Keratinocyte (primary cell): ENCODE measurements at regions not wholly inside any gene's neighbourhood (a gene's known extent, or its start where the extent isn't known, plus 50 kb on each side); places are given as distances from the start of the nearest gene placed in this dataset.

Experiments used
- DNase-seq: peaks from one replicate; pipeline ENCODE4 v3.0.0-alpha.2; 2011; ENCODE audit warnings: low read depth, missing footprints, low spot score
- FAIRE-seq: peaks from 2 replicates; lab custom pipeline; 2011; peaks lifted over from hg19 to GRCh38; lab: Jason Lieb, UNC
- H2AFZ ChIP-seq: 2 replicates; pipeline ENCODE4 v1.6.0; 2012; ENCODE audit warnings: low read length, control low read depth, inconsistent platforms; ENCODE audit not compliant: control insufficient read depth
- H3K27ac ChIP-seq: 2 replicates; pipeline ENCODE4 v1.5.1; 2011; ENCODE audit warnings: low read length; ENCODE audit not compliant: control insufficient read depth, insufficient read depth
- H3K27me3 ChIP-seq: 3 replicates; pipeline ENCODE4 v1.6.0; 2011; ENCODE audit warnings: low read length; ENCODE audit not compliant: control insufficient read depth, insufficient read depth; ENCODE audit errors: extremely low read depth
- H3K36me3 ChIP-seq, 2 experiments: 2 replicates in 1 of 2; 3 replicates in 1 of 2; pipeline ENCODE4 v1.5.1; 2011; ENCODE audit warnings: low read length in 2 of 2, mild to moderate bottlenecking in 1 of 2; ENCODE audit not compliant: control insufficient read depth in 2 of 2, insufficient read depth in 2 of 2; ENCODE audit errors: extremely low read depth in 1 of 2
- H3K4me1 ChIP-seq: 3 replicates; pipeline ENCODE4 v1.5.1; 2011; ENCODE audit warnings: low read length; ENCODE audit not compliant: control insufficient read depth, insufficient read depth; ENCODE audit errors: extremely low read depth
- H3K4me2 ChIP-seq: 3 replicates; pipeline ENCODE4 v1.6.0; 2011; ENCODE audit warnings: low read depth, low read length; ENCODE audit not compliant: control insufficient read depth, insufficient read depth; ENCODE audit errors: extremely low read depth
- H3K4me3 ChIP-seq, 3 experiments: fragments of 200-600 bp in 1 of 3; sonication (generic) in 1 of 3; 2 replicates in 2 of 3; 3 replicates in 1 of 3; pipeline ENCODE4 v1.5.1; 2011 to 2016; ENCODE audit warnings: low read length in 3 of 3, mild to moderate bottlenecking in 3 of 3, control low read depth in 2 of 3, inconsistent platforms in 1 of 3, low read depth in 1 of 3, mixed read lengths in 1 of 3, mixed run types in 1 of 3, moderate library complexity in 1 of 3; ENCODE audit not compliant: control insufficient read depth in 2 of 3, insufficient read depth in 2 of 3; ENCODE audit errors: extremely low read depth in 1 of 3
- H3K79me2 ChIP-seq: 2 replicates; pipeline ENCODE4 v1.6.0; 2012; ENCODE audit warnings: low read length; ENCODE audit not compliant: control insufficient read depth, insufficient read depth
- H3K9ac ChIP-seq: 3 replicates; pipeline ENCODE4 v1.6.0; 2011; ENCODE audit warnings: low read length; ENCODE audit not compliant: control insufficient read depth, insufficient read depth; ENCODE audit errors: extremely low read depth
- H3K9me1 ChIP-seq: 3 replicates; pipeline ENCODE4 v1.6.0; 2011; ENCODE audit warnings: low read length; ENCODE audit not compliant: control insufficient read depth, insufficient read depth; ENCODE audit errors: extremely low read depth
- H3K9me3 ChIP-seq: 2 replicates; pipeline ENCODE4 v1.5.1; 2012; ENCODE audit warnings: low read depth, low read length; ENCODE audit not compliant: control insufficient read depth
- H4K20me1 ChIP-seq: 3 replicates; pipeline ENCODE4 v1.6.0; 2011; ENCODE audit warnings: low read length; ENCODE audit not compliant: control insufficient read depth, insufficient read depth; ENCODE audit errors: extremely low read depth
- EZH2 ChIP-seq: IDR thresholded peaks from one replicate; pipeline ENCODE4 v1.6.1; 2012; ENCODE audit warnings: inconsistent platforms, mild to moderate bottlenecking, low read length, moderate library complexity
- dilution Hi-C: fragments of 300-500 bp; cut with MboI; formaldehyde crosslinking; loops from one replicate; pipeline ENCODE4 v1.7.0; 2020; ENCODE audit warnings: low sequenced_read_pairs; ENCODE audit not compliant: extremely low pct_ligation_motif_present
- TF ChIP-seq, protein P1 (sequence below), 3 experiments: IDR thresholded peaks in 1 of 3; conservative IDR thresholded peaks in 1 of 3; optimal IDR thresholded peaks in 1 of 3; 2 replicates in 2 of 3; 3 replicates in 1 of 3; pipeline versions ENCODE3 to v1.5.1; 2011; ENCODE audit warnings: low read length in 3 of 3, mild to moderate bottlenecking in 3 of 3, moderate library complexity in 2 of 3, control low read depth in 1 of 3, inconsistent platforms in 1 of 3; ENCODE audit not compliant: insufficient read depth in 2 of 3; ENCODE audit errors: extremely low read depth in 1 of 3

DNA sequence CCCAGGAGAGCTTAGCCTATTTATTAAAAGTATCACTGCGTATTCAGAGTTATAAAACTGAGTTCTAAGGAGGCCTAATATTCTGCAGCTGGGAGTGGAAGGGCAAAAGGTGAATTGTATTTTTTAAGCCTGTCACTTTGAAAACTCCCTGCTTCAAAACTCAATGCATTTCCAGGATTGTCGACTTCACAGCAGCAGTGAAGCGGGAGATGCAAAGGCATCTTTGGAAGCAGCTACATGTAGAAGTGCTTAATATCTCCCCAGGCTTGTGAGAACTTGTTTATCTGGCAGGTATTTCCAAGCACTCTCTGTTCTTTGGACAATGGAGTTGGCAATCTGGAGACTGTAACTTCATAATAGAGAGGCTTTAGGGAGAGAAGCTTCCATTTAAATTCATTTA, 717.5 kb upstream of the SLIT2 start:
- no peak for DNase-seq
- no peak overlapping the region for H3K4me3 ChIP-seq
- H3K27ac ChIP-seq: no peak overlapping the region

DNA sequence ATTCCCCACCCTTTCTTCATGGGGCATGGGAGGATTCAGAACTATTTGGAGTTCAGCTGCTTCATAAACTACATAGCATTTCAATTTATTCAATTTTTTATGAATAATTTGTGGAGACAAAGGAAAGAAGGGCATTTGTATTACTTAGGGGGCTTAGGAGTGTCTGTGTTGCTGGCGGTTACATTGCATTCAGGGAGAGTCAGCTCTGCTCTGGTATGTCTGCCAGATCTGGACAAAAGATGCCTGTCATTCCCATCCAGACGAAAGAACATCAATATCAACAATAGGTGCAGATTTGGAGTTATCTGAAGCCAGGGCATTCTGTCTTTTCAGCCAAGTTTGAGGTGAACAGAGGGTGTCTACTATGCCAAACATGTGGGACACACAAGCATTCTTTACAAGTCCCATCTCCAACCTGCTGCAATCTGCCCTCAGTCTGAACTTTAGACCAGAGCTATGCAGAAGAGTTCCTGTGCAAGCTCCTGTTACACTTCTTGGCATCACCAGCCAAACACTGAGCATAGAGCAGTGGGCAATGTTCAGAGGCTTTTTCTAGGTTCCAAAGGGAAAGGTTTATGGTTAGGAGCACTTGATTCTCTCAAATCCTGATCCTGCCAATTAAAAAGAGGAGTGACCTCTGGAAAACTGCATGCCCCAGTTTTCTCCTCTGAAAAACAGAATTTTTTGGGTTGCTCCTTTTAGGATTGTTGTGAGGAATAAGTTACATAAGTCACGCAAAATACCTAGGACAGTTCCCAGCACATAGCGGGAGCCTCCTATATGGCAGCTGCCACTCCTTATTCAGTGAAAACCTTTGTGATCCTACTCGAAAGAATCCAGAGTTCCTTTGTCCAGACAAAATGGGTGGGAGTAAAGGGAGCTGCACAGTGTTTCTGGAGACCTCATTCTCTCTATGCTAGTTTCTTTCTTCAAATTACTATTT, 719.5 kb upstream of the SLIT2 start:
- FAIRE-seq: no peak
- no peak for TF ChIP-seq EZH2
- TF ChIP-seq, protein P1, sequence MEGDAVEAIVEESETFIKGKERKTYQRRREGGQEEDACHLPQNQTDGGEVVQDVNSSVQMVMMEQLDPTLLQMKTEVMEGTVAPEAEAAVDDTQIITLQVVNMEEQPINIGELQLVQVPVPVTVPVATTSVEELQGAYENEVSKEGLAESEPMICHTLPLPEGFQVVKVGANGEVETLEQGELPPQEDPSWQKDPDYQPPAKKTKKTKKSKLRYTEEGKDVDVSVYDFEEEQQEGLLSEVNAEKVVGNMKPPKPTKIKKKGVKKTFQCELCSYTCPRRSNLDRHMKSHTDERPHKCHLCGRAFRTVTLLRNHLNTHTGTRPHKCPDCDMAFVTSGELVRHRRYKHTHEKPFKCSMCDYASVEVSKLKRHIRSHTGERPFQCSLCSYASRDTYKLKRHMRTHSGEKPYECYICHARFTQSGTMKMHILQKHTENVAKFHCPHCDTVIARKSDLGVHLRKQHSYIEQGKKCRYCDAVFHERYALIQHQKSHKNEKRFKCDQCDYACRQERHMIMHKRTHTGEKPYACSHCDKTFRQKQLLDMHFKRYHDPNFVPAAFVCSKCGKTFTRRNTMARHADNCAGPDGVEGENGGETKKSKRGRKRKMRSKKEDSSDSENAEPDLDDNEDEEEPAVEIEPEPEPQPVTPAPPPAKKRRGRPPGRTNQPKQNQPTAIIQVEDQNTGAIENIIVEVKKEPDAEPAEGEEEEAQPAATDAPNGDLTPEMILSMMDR (optimal IDR thresholded peaks at IDR 0.05 in 1 of 3, IDR thresholded peaks at IDR 0.05 in 1 of 3, conservative IDR thresholded peaks at IDR 0.05 in 1 of 3; ENCODE audit: extremely low read depth in 1 of 3, insufficient read depth in 2 of 3, low read length in 3 of 3): no peak
- dilution Hi-C loops: no loop called here

More for the DNA sequence above, 717.5 kb upstream of the SLIT2 start:
- Histone ChIP-seq H4K20me1 (no peaks in the 10 kb centered on the region), H2AFZ (no peak overlapping the region), H3K27me3 (no peaks in the 10 kb centered on the region), H3K9me3 (no peaks in the 10 kb centered on the region), H3K9me1 (no peaks in the 10 kb centered on the region), H3K4me1 (no peaks in the 10 kb centered on the region), H3K4me2 (no peak overlapping the region), H3K9ac (no peak overlapping the region), H3K79me2 (no peaks in the 10 kb centered on the region), H3K36me3 (no peaks in the 10 kb centered on the region)
- dilution Hi-C loops: no loop called here
- TF ChIP-seq, protein P1 (optimal IDR thresholded peaks at IDR 0.05 in 1 of 3, IDR thresholded peaks at IDR 0.05 in 1 of 3, conservative IDR thresholded peaks at IDR 0.05 in 1 of 3; ENCODE audit: extremely low read depth in 1 of 3, insufficient read depth in 2 of 3, low read length in 3 of 3): no peak
- TF ChIP-seq EZH2: no peak
- no peak for FAIRE-seq

More for the DNA sequence above, 719.5 kb upstream of the SLIT2 start:
- no peaks in the 10 kb centered on the region for H3K36me3 ChIP-seq
- no peak overlapping the region for H3K4me2 ChIP-seq
- H3K27ac ChIP-seq: no peak overlapping the region
- no peaks in the 10 kb centered on the region for H4K20me1 ChIP-seq
- H3K4me1 ChIP-seq: no peaks in the 10 kb centered on the region
- H3K9ac ChIP-seq: no peak overlapping the region
- H3K27me3 ChIP-seq: no peaks in the 10 kb centered on the region
- no peak overlapping the region for H3K4me3 ChIP-seq
- H3K9me3 ChIP-seq: no peaks in the 10 kb centered on the region
- H3K79me2 ChIP-seq: no peaks in the 10 kb centered on the region
- H3K9me1 ChIP-seq: no peaks in the 10 kb centered on the region
- H2AFZ ChIP-seq: no peak overlapping the region
- DNase-seq: no peak
